GM23248 (cell line): ENCODE measurements at regions not wholly inside any gene's neighbourhood (a gene's known extent, or its start where the extent isn't known, plus 50 kb on each side); places are given as distances from the start of the nearest gene placed in this dataset.

ENCODE experiments used
- EZH2 ChIP-seq: fragments of 200-600 bp; sonication (generic); IDR thresholded peaks from 2 replicates; pipeline ENCODE4 v1.6.1; 2018; ENCODE audit warnings: antibody characterized with exemption, mild to moderate bottlenecking; ENCODE audit not compliant: insufficient read depth, poor library complexity, severe bottlenecking
- EZH2phosphoT487 ChIP-seq: fragments of 200-600 bp; sonication (generic); IDR thresholded peaks from 2 replicates; pipeline ENCODE4 v1.6.1; 2018; ENCODE audit warnings: antibody characterized with exemption, moderate library complexity, mild to moderate bottlenecking, low read depth; ENCODE audit not compliant: insufficient read depth

DNA sequence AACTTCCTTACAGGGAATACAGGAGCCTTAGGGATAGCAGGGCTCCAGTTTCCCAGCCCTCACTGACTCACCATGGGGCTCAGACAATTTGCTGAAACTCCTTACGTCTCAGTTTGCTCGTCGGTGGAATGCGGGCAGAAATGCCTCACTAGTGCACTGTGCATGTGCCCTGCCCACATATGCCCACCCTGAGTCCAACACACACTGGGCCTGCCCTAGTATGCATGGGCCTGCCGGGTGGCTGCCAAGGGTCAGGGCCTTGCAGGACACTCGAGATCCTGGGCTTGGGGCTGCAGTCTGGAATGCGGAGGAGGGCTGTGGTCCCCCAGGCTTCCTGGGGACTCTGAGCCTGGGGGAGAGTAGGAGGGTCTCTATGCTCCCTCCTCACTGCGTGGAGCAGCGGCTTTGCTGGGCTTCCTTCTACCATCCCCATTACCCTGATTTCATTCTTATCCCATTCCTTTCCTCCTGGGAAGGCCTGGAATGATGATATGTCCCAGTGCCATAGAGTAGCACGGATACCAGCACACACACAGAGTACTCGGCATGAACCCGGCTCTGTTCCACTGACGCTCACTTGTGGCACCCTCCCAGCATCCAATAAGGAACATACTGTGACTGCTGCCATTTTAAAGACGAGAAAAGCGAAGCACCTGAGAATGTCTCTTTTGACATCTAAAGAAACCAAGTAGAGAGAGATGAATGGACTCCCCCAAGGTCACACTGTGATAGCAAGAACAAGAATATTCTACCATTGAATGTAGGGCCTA lies 124.2 kb downstream of the ASB7 start:
- TF ChIP-seq EZH2 (no peak), EZH2phosphoT487 (no peak)
